ENCODE measurements at regions not wholly inside any gene's neighbourhood (a gene's known extent, or its start where the extent isn't known, plus 50 kb on each side); places are given as distances from the start of the nearest gene placed in this dataset.
"Not testable (repeated sequence)": the region's sequence is repeated elsewhere in the genome, so short reads cannot be mapped to it uniquely, and the experiment has no call there.

GRCh38 chr4:114249561-114249960 is 270.1 kb upstream of the ARSJ start:
- DNase-seq (ENCODE audit: low read depth) = no peak

DNA sequence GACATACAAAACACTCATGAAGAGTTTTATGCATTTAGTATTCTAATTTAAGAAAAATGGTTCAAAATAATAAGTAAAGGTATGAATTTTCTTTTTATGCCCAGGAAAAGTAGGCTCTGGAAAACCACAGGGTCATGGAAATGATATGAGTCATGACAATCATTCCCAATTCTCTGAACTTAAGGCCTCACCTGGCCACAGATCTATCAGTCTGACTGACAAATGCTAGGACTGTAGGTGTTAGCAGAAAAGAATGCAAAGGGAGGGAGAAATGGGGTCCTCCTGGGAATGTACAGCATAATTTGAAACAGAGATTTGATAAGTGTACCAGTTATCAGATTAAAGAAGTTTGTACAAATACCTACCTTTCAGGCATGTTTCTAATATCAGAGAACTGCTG is 270.5 kb upstream of the ARSJ start:
- DNase-seq (ENCODE audit: low read depth) = no peak

DNA sequence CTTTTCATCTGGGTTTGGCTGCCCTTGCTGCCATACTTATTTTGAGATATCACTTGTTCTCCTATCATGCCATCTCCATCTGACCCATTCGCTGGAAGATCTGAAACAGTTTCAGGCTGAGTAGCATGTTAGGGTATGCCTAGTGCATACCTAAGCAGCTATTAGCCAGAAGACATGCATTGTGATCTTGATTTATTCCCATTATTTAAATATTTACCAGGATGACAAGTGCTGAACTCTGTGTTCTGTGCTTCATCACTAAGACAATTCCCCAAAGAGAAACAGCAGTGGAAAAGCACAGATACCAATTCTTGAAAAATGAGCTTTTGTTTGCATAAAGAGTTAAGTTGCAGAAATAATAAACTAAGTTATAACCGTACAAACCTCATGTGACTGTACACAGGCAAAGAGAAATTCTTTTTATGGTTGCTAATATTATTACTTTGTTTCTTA is 271.0 kb upstream of the ARSJ start:
- no peak for DNase-seq (ENCODE audit: low read depth)

- DNase-seq (ENCODE audit: low read depth) = no peak
These were observed 271.6 kb upstream of the ARSJ start for GRCh38 chr4:114251020-114251419.

- DNase-seq (ENCODE audit: low read depth) = no peak
These were observed 273.1 kb upstream of the ARSJ start for GRCh38 chr4:114252499-114252898.

- DNase-seq (ENCODE audit: low read depth) = no peak
These were observed 278.1 kb upstream of the ARSJ start for GRCh38 chr4:114257501-114257900.

- DNase-seq (ENCODE audit: low read depth) = not testable (repeated sequence)
These were observed 283.0 kb upstream of the ARSJ start for GRCh38 chr4:114262421-114262820.

DNA sequence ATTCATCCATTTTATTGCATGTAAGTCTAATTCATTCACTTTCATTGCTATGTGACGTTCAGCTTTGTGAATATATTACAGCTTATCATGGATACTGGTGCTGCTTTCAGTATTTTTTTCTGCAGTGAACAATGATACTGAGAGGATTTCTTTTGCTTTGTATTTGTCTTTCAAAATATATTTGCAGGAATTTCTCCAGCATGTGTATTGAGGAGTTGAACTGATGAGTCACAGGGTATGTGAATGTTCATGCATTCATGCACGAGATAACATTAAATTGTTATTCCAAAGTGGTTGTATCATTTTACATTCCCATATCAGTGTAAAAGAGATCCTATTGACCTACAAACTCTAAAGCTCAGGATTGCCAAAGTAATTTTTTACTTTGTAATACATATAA is 283.8 kb upstream of the ARSJ start:
- DNase-seq (ENCODE audit: low read depth) = no peak

DNA sequence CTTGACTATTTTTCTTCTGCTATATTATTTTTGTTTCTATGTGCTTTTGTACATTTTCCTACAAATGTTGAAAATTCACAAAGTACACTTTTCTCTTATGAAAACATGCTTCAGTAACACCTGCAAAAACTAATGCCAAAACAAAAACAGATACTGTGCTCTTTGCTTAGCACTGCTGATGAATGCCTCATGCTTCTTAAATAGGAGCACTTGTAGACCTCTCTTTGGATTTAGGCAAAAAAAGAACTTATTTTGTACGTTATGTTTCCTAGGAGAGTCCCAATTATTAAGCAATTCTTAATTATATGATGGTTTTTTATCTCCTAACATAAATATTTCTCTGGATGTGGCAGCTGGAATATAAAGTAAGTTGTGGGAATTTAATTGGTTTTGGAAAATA is 285.0 kb upstream of the ARSJ start:
- no peak for DNase-seq (ENCODE audit: low read depth)

- no peak for DNase-seq (ENCODE audit: low read depth)
These were observed 285.4 kb upstream of the ARSJ start for GRCh38 chr4:114264877-114265291.

- DNase-seq (ENCODE audit: low read depth) = no peak
These were observed 285.9 kb upstream of the ARSJ start for GRCh38 chr4:114265342-114265741.

DNA sequence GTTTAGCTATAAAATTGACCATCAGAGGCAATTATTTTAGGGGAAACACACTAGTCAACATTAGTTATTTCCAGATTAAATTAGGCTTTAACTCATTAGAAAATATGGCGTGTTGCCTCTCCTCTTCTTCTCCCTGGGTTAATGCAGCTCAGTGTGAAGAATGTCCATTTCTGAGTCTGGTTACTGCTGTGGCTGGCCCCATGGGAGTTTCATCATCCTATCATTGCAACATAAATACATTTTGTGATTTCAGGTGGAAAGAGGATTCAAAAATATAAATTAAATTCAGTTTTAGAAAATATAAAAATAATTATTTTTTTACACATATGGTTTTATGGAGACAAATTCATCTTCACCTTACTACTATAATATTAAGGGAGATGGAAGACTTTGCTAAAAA is 288.5 kb upstream of the ARSJ start:
- no peak for DNase-seq (ENCODE audit: low read depth)

DNA sequence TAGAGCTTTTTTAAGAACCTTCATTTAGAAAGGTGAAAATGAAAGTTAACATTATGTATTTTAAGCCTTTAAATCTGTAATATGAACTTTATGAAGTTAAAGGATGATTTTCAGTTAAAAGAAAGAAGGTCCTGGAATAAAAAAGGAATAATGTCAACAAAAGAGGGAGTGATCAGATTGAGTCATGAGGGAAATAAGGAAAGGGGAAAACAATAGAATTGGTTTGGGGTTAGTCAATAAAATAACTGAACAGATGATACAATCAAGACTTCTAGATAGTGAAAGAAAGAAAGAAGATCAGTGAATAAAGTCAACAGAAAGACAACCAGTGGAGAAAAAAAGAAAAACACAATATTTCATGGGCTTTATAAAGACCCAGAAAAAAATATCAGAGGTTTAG is 291.6 kb upstream of the ARSJ start:
- DNase-seq (ENCODE audit: low read depth) = no peak

DNA sequence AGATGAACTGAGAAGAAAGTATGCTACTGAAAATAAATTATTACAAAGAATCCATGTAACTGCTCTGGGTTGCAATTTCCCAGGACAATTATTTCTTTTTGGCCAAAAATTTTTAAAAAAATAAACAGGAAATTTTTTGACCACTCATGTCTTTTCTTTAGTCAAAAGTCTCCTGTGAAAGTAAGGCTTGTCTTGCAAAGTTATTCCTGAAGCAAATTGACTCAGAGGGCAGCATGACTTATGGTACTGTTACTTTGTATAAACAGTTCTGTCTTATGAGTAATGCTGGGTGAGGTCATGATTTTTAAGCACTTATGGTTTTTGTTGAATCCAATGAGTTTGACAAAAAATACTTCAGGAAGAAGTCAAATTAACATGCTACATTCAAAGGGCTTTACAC is 292.8 kb upstream of the ARSJ start:
- peak; percentile 90 for DNase-seq (ENCODE audit: low read depth)

- DNase-seq (ENCODE audit: low read depth) = no peak
These were observed 293.8 kb upstream of the ARSJ start for GRCh38 chr4:114273238-114273637.

GRCh38 chr4:114277690-114278089 is 298.2 kb upstream of the ARSJ start:
- no peak for DNase-seq (ENCODE audit: low read depth)

DNA sequence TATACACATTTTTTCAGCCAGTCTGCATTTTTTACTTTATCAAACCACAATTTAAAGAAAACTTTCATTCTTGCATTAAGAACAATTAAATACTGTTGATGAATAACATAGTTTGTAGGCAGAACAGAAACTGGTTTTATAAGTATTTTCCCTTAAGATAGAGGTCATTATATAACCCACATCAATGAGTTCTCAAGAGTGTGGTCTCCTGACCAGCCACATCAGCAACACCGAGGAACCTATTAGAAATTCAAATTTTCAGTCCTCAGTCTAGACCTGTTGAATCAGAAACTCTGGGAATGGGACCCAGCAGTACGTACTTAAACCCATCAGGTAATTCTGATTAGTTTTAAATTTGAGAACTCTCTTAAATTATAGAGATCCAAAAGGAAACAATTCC is 299.6 kb upstream of the ARSJ start:
- no peak for DNase-seq (ENCODE audit: low read depth)

GRCh38 chr4:114279711-114280110 is 300.3 kb upstream of the ARSJ start:
- no peak for DNase-seq (ENCODE audit: low read depth)

DNA sequence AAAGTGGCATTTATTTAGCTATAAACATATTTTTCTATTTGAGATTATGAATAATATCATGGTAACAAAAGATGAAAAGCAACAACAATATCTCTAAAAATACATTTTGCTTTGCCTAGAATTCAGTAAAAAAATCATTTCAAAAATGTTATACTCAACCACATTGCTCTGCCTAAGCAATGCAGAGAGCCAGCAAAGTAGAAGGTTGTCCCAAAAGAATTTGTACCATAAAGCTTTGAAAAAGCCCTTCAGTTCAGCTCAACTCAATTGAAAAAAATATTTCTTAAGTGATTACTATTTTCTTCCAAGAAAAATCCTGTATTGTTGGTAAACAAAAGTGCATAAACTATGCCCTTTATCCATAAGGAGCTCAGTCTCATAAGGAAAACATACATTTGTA is 301.2 kb upstream of the ARSJ start:
- no peak for DNase-seq (ENCODE audit: low read depth)

- peak; percentile 49 for DNase-seq (ENCODE audit: low read depth)
These were observed 301.9 kb upstream of the ARSJ start for GRCh38 chr4:114281164-114281960.

GRCh38 chr4:114282937-114283336 is 303.5 kb upstream of the ARSJ start:
- no peak for DNase-seq (ENCODE audit: low read depth)

GRCh38 chr4:114284629-114285028 is 305.2 kb upstream of the ARSJ start:
- DNase-seq (ENCODE audit: low read depth) = no peak

GRCh38 chr4:114286262-114286810 is 306.9 kb upstream of the ARSJ start:
- no peak for DNase-seq (ENCODE audit: low read depth)

Data from HS-5 (cell line).